Stimulated activated CD4-positive, alpha-beta T cell treated with anti-CD3 and anti-CD28 coated beads, Interleukin-4, amount 100 ng/mL, for 1 hour (primary cell): ENCODE measurements at regions not wholly inside any gene's neighbourhood (a gene's known extent, or its start where the extent isn't known, plus 50 kb on each side); places are given as distances from the start of the nearest gene placed in this dataset.

Source experiments
- DNase-seq: peaks from one replicate; pipeline ENCODE4 v3.0.0-alpha.2; 2020

- DNase-seq = no peak
Observed at GRCh38 chr3:72118628-72119027, 333.7 kb upstream of the PROK2 start.

DNA sequence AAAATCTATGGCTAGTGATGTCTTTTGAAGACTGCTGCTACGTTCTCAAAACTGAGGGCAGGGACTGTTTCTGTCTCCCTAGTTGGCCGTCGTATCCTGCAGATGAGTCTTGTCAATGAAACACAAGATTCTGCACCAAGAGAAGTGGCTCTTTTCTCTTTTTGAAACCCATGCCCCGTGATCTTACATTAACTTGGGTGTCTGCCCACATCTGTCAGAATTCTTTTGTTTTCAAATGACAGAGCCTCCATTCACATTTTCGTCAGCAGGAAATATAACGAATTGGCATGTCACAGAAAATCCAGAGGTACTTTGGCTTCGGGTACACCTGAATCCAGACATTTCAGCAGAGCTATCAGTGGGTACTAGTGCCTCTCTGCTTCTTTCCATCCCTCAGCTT is 331.3 kb upstream of the PROK2 start:
- no peak for DNase-seq

- no peak for DNase-seq
Observed at GRCh38 chr3:72115307-72115706, 330.4 kb upstream of the PROK2 start.

- DNase-seq = no peak
Observed at GRCh38 chr3:72114773-72115172, 329.8 kb upstream of the PROK2 start.

DNA sequence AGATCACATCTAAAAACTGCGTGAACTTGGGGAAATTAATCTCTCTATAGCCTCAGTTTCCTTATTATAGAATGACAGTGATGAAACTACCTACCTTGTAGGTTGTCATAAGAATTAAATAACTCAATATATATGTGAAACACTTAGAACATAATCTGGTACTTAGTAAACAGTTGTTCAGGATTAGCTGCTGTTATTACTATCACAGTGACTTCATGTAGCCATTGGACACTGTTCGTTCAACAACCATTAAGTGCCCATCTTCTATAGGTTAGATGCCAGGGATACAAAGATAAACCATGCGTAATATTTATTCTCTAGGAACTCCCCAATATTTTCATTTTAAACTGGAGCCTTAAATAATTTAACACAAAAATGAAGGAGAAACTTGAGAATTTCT is 329.0 kb upstream of the PROK2 start:
- no peak for DNase-seq

GRCh38 chr3:72113564-72113963 is 328.6 kb upstream of the PROK2 start:
- no peak for DNase-seq

- DNase-seq = no peak
Observed at GRCh38 chr3:72112435-72112834, 327.5 kb upstream of the PROK2 start.

GRCh38 chr3:72111265-72112205 is 326.6 kb upstream of the PROK2 start:
- DNase-seq = no peak

DNA sequence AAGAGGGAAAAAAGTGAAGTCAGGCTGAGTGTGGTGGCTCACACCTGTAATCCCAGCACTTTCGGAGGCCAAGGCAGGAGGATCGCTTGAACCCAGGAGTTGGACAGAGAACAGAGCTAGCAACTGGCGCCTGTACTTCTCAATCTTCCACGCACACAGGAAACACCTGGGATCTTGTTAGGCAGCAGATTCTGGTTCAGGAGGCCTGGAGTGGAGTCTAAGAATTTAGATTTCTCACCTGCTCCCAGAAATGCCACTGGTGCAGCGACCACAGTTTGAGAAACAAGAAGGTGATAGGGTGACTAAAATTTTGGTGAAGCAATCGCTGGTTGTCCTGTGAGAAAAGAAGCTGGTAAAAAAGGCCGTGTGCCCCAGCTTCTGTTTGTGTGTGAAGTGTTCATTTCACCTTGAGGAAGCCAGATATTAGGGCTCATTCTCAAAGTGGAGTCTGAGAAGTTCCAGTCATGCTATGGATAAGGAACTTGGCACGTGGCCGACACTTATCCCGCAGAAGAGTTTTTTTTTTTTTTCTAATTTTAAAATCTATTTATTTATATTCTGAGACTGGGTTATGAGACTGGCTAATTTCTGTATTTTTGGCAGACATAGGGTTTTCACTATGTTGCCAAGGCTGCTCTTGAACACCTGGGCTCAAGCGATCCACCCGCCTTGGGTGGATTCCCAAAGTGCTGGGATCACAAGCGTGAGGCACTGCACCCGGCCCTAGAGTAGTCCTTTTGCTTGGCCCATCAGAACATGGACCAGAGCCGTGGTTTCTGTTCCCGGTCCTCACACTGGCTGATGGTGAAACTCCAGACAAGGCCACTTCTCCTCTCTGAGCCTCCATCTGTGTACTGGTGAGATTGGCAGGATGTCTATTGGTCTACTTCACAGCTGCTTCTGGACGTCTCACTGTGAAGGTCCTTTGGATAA is 324.6 kb upstream of the PROK2 start:
- no peak for DNase-seq

DNA sequence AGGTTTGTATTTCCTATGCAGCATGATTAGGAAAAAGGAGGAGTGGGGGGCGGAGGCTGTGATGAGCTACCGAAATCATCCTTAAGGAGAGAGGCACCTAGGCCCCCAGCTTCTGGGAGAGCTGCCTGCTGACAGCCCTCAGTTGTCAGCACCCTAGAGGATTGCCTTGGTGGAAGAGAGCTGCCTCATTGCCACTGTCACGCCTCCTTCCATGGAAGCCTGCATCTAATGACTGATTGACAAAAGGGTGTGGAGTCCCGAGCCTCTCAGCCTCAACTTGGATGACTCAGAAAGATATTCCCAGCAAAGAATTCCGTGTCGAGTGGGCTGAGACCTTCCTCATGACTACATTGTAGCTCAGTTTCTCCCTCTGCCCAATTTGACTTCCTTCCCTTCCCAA is 320.4 kb upstream of the PROK2 start:
- DNase-seq = no peak

DNA sequence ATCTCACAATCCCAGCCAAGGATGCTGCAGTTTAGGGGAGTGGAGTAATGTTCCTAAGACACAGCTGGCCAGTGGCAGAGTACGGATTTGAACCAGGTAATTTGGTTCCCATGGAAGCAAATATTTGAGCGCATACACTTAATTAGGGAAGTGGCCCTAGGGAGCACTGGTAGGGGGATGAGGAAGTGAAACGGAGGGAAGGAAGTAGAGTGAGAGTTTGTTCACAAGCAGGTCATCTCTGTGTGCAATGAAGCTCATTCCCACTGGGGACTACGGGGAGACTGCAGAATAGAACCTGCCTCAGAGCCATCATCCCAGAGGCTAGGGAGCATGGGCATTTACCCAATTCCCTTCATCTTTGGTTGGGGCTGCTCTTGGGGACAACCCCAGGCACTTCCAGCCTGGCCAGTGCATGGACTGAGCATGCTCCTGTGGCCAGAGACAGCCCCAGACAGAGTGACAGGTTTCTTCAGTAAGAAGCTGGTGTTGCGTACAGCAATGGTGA is 317.2 kb upstream of the PROK2 start:
- DNase-seq = no peak

DNA sequence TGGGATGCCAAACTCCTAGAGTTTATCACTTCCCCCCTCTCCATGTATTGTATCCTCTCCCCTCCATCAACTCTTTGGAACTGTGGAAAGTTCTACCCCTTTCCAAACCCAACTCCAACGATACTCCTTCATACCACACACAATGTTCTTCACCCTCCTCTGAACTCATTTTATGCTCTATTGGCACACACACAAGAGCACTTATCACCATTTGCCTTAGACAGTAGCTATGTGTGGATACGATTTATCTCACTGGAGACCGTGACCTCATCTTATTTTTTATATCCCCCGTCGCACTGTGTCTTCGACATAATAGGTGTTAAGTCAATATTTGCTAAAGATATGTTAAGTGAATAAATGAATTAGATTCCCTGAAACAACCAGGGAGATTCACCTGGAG is 316.5 kb upstream of the PROK2 start:
- no peak for DNase-seq

DNA sequence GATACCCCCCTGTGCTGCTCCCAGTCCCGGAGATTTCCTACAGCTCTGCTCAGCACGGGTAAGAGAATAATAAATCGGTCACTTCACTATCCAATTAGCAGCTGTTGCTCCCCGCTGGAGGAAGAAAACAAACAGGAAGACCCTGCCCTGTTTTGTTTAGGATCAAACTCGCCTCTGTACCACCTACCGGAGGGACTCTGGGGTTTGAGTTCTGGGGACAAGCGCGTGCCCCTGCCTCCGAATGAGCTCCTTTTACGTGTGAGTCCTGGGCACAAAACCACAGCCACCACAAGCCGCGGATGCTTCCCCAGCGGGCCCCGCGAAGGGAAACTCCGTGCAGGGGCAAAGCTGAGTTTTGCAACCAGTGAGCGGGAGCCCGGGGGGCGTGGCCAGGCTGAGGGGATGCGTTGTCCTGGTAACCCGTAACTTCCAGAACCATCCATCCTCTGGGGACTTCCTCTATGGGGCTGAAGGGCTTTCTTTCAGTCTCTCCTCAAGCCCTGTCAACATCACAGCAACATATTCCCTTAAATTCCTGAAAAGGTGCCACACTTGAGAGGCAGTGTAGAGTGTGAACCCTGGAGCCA is 315.7 kb upstream of the PROK2 start:
- DNase-seq = peak; percentile 88

- DNase-seq = no peak
Observed at GRCh38 chr3:72100080-72100511, 315.1 kb upstream of the PROK2 start.

DNA sequence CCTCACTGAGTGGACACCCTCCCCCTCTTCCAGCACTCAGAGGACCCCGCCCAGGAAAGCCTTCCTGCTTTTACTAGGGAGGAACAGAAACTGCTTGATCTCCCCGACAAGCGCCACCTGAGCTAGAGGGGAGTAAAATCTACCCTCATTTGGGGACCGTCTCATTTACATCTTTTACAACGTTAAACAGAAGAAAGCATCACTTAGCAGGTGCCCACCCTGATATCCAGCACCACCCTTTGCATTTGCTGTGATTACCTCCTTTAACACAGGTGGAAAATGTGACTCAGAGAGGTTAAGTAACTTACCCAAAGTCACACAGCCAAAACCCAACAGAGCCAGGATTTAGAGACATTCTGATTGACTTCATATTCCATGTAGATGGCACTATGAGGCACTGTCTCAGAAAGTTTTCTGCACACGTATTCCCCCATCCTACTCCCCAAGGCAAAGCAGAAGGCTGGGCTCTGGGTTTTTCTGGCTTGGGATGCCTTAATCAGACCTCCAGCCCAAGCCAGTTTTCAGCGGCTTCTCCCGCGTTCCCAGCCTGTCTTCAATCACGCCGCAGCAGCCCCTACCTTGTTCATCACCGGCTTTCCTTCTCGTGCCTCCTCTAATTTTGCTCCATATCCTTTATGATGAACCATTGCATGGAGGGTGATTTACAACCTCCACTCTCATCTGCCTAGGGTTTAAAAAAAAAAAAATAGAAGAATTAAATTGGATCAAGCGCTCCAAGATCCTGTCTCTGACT is 314.6 kb upstream of the PROK2 start:
- no peak for DNase-seq

- no peak for DNase-seq
Observed at GRCh38 chr3:72097053-72097452, 312.1 kb upstream of the PROK2 start.

DNA sequence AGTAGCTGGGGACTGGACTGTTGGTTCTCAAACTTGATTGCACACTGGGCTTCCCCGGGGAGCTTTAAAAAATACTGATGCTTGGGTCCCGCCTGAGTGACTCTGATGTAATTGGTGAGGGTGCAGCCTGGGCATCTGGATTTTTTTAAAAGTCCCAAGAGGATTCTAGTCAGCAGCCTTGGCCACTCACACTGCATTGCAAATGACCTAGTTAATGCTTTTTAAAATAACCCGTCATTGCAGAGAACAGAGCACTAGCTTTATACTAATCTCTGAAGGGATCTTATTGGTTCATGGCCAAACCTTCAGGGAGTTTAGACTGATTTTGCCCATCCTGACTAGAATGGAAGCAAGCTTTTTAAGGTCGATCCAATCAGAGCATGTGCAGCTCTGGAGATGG is 310.6 kb upstream of the PROK2 start:
- DNase-seq = no peak

- DNase-seq = no peak
Observed at GRCh38 chr3:72093992-72094334, 309.0 kb upstream of the PROK2 start.

DNA sequence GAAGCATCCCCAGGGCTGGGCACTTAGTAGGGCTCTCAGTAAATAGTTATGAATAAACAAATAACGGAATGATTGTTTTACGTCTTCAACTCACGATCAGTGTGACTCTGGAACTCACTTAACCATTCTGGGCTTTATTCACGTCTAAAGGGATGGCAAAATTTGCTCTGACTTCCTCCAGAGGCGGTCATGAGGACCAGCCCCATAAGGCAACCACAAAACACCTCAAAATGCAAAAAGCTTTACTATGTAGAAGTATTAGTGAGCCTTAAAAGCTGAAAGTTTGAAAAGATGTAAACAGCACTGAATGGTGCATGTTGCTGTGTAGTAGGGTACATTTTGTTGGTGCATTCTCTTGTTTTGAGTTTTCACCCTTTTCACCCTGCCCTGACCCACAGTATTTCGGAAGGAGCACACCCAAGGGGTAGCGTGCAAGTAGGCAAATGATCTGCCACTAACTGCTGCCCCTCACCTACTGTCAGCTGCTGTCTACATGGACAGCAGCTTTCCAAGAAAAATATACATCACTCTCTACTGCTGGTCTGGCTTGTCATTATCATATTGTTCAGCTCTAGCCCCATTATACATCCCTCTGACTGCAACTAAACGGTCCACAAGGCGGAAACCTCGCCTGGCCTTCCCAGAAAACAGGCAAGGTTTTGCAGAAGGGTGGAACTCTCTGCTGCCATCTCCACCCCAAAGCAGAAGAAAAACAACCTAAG is 308.5 kb upstream of the PROK2 start:
- DNase-seq = no peak

GRCh38 chr3:72092778-72093177 is 307.8 kb upstream of the PROK2 start:
- no peak for DNase-seq

DNA sequence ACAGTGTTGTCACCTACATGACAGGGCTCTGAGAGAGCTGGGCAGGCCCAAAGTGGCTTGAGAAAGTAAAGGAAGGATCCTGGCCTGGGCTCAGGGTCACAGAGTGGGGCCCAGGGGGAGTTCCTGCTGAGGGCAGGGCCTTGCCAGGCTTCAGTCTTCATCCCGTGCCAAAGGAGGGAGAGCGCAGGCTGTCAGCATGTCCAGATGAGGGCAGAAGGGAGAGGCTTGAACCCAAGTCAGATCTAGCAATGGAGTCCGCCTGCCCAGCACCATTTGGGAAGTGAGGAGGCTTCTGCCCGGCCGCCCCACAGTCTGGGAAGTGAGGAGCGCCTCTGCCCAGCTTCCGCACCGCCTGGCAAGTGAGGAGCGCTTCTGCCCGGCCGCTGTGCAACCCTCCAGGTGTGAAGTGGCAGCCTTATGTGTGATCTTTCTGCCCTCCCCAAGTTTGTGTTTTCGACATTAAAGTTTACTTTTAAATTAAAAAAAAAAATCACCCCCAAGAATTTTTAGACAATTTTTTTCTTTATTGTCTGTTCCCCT is 303.6 kb upstream of the PROK2 start:
- no peak for DNase-seq

DNA sequence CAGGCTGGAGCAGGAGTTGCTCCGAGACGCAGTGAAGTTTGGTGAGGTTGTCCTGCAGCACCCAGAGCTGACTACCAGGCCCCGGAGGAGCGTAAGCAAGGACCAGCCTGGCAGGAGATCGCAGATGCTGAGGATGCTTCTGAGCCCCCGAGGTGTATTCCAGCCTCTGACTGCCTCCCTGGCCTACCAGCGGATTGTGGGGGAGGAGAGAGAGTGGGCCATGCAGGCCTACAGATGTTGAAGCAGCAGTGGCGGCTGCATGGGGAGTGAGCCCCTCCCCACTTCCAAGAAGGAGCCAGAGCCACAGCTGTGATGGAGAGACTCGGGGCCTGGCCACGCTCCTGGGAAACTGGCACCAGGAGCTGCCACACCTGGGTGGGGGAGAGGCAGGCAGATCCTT is 302.5 kb upstream of the PROK2 start:
- DNase-seq = no peak
